Inferior parietal cortex (tissue), 1 donor: ENCODE measurements at regions not wholly inside any gene's neighbourhood (a gene's known extent, or its start where the extent isn't known, plus 50 kb on each side); places are given as distances from the start of the nearest gene placed in this dataset.
A peak's percentile ranks its signal among the peaks of the same experiment; 100 is the strongest.

ENCODE experiments used
- DNase-seq: peaks from one replicate; pipeline ENCODE4 v3.0.0-alpha.2; 2016; ENCODE audit errors: extremely low spot score

- no peak for DNase-seq
Observed at GRCh38 chr17:79398441-79398840, 212.4 kb downstream of the RBFOX3 start.

DNA sequence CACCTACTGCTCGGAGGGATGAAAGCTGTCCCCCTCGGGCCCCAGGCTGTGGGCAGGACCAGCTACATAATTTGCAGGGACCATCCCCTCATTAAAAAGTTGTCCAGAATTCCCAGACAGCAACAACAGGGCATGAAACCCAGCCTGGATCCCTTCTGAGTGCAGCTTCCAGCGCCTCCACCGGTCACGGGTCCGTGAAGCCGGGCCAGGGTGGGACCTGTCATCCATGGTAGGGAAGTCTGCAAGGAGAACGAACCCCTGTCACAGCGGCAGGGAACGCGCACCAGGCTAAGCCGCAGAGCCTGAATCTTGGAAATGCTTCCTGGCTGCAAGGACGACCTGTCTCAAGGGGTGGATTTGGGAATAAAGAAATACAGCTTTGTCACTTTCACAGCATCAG lies 214.2 kb downstream of the RBFOX3 start:
- no peak for DNase-seq

DNA sequence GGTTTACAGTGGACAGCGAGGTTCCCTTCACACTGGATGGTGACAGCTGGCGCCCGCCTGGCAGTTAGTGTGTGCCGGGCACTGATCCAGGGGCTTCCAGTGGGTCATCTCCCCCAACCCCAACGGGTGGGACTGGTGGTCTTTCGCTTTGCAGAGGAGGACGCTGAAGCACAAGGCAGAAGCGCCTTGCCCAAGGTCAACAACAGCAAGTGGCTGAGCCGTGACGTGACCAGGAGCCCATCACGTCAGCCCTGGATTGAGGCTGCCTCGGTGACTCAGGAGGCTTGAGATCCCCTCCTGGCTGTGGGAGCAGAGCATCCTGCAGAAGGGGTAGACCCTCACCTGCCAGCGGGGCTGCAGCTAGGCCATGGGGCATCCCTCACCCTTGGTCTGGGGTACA lies 215.3 kb downstream of the RBFOX3 start:
- DNase-seq, result no peak

DNA sequence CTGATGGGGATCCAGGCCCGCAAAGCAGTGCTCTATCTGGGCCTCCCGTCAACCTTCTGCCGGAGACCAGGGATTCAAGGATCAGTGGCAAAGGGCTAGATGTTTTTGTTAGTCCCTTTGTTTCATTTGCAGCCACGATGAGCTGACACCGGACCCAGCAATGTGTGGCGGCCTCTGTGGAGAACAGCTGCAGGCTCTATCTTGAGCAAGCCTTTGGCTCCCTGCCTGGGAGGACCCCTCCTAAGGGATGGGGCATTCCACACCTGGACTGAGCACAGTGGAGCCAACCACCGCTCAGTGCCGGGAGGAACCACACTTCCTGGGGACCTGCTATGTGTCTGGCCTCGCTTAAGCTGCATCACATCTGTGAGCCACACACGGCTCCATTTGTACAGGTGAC lies 215.8 kb downstream of the RBFOX3 start:
- no peak for DNase-seq

- peak; percentile 77 for DNase-seq
Observed at GRCh38 chr17:79393358-79394052, 217.3 kb downstream of the RBFOX3 start.

- DNase-seq, result no peak
Observed at GRCh38 chr17:79392598-79392997, 218.3 kb downstream of the RBFOX3 start.

- peak; percentile 80 for DNase-seq
Observed at GRCh38 chr17:79391376-79392233, 219.2 kb downstream of the RBFOX3 start.

- no peak for DNase-seq
Observed at GRCh38 chr17:79389896-79390295, 221.0 kb downstream of the RBFOX3 start.

- DNase-seq, result no peak
Observed at GRCh38 chr17:79388556-79389295, 222.1 kb downstream of the RBFOX3 start.

- DNase-seq, result no peak
Observed at GRCh38 chr17:79387783-79388182, 223.1 kb downstream of the RBFOX3 start.

GRCh38 chr17:79385962-79386563 lies 224.8 kb downstream of the RBFOX3 start:
- no peak for DNase-seq

DNA sequence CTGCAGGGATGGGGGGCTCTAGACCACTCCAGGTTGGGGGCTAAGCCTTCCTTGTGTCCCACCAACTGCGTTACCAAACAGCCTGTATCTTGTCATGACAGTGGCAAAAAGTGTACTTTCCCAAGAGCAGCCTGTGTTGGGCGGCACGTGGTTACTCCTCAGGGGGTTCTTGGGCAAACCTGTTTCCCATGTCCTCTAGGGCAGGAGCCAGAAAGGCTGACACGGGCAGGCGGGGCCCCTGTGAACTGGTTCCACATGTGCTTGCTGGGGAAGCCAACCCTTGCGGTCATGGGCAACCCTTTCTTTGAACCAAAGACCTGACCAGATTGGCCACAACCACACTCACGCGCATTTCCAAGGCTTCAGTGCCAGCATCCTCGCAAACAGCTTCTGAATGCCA lies 228.5 kb downstream of the RBFOX3 start:
- DNase-seq, result no peak

- no peak for DNase-seq
Observed at GRCh38 chr17:79379700-79380445, 231.0 kb downstream of the RBFOX3 start.

DNA sequence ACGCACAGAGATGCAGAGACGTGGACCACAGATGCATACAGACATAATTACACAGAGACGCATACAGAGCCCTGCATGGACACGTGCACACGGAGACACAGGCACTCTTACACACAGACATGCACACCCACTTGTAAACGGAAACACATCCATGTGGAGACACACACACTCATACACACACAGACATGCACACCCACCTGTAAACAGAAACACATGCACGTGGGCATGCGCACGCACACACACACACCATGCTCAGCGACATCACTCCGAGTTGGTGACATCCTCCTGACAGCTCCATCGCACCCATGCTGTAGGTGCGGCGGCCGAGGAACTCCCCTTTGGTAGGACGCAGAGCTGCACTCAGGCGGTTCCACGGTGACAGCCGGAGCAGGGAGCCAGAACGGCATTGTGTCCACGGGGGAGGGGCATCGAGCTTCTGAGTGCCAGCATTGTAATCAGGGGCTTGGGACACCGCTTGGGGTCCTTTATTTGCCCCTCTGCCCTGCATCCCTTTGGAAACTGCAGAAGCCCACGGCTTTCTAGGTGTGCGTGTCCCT lies 233.5 kb downstream of the RBFOX3 start:
- no peak for DNase-seq

- no peak for DNase-seq
Observed at GRCh38 chr17:79374807-79375206, 236.0 kb downstream of the RBFOX3 start.

DNA sequence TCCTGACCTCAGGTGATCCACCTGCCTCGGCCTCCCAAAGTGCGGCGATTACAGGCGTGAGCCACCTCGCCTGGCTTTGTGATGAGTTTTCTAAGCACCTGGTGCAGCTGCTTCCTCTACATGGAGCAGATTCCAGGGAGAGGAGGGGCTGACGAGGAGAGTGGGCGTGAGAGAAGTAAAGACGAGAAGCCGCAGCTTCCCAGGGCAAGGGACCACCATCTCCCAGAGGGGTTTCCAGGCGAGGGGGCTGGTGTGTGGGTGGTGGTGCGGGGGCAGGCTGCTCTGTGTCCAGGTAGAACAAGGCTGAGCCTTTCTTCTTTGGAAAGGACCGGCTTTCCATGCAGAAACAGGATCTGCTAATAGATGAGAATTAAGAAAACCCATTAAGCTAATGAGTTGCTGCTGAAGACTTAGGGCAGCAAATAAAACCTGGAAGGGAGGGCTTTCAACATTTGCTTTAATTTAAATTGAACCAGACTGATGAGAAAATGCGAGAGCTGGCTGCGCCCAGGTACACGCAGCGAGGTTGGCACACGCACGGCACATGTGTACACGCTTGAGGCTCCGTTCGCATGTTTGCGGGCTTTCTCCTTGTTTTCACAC lies 236.7 kb downstream of the RBFOX3 start:
- no peak for DNase-seq

DNA sequence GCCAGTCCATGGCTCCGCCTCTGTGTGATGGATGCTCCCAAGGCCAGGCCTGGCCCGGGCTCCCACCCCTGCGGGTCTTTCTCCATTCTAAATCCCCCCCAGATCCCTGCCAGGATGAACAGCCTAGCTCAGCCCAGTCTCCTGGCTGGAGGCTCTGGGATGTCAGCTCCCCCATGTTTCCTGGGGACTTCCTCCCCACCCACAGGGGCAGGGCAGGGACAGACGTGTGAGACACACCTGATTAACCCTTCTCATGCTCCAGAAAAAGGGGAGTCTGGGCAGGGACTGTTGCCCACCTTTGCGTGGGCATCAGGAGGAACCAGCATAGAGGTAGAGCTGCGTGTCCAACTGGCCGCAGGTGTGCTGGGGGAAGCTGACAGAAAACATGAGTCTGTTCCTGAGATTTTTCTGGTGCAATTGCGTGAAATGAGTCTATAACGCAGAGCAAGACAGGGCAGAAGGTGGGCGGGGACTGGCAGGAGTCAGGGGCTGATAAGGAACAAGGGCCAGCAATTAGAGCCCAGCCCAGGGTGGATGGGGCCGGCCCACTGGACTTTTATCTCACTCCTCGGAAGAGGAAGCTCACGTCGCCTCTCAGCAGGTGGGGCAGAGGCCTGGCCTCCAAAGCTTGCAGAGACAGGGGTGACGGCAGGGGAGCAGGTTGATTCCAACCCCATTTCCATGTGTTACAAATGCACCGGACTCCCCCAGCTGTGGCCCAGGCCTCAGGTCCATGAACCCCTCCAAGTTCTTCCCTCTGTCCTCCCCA lies 238.2 kb downstream of the RBFOX3 start:
- DNase-seq, result no peak

GRCh38 chr17:79371984-79372383 lies 238.9 kb downstream of the RBFOX3 start:
- DNase-seq, result no peak

GRCh38 chr17:79370594-79370993 lies 240.3 kb downstream of the RBFOX3 start:
- DNase-seq, result no peak

GRCh38 chr17:79370126-79370525 lies 240.7 kb downstream of the RBFOX3 start:
- DNase-seq, result no peak
